H1 (cell line): ENCODE measurements at regions not wholly inside any gene's neighbourhood (a gene's known extent, or its start where the extent isn't known, plus 50 kb on each side); places are given as distances from the start of the nearest gene placed in this dataset.

Experiments used
- E2F6 ChIP-seq: IDR thresholded peaks from 2 replicates; pipeline ENCODE4 v1.6.1; 2012; ENCODE audit warnings: inconsistent platforms
- KDM5A ChIP-seq: fragments of 200-600 bp; IDR thresholded peaks from 2 replicates; pipeline ENCODE4 v1.7.1; 2012; ENCODE audit warnings: mild to moderate bottlenecking, low read length, inconsistent platforms, mixed read lengths
- MAFK ChIP-seq: IDR thresholded peaks from 2 replicates; pipeline ENCODE4 v1.6.1; 2012; ENCODE audit warnings: low read depth, mild to moderate bottlenecking, improper control_type of control experiment, low read length
- PHF8 ChIP-seq: fragments of 200-600 bp; sonication (generic); conservative IDR thresholded peaks from 2 replicates; pipeline ENCODE4 v1.7.1; 2012; ENCODE audit warnings: low read depth, mild to moderate bottlenecking, inconsistent platforms, low read length, moderate library complexity
- RFX5 ChIP-seq: IDR thresholded peaks from 2 replicates; pipeline ENCODE4 v1.6.1; 2011; ENCODE audit warnings: low read depth, low read length, improper control_type of control experiment, borderline replicate concordance
- SIN3A ChIP-seq, 2 experiments: IDR thresholded peaks in 1 of 2; conservative IDR thresholded peaks in 1 of 2; 2 replicates each; pipeline ENCODE4 v1.6.1; 2011 to 2012; ENCODE audit warnings: low read length in 2 of 2, improper control_type of control experiment in 1 of 2, low read depth in 1 of 2, mild to moderate bottlenecking in 1 of 2
- SIX5 ChIP-seq: IDR thresholded peaks from 2 replicates; pipeline ENCODE4 v1.6.1; 2011; ENCODE audit warnings: mild to moderate bottlenecking, low read depth, low read length
- TF ChIP-seq, protein P1 (sequence below): fragments of 300-600 bp; sonication (generic); IDR thresholded peaks from 2 replicates; pipeline ENCODE4 v1.7.1; 2012; ENCODE audit warnings: low read length, moderate library complexity, mild to moderate bottlenecking, inconsistent platforms; ENCODE audit not compliant: insufficient replicate concordance

DNA sequence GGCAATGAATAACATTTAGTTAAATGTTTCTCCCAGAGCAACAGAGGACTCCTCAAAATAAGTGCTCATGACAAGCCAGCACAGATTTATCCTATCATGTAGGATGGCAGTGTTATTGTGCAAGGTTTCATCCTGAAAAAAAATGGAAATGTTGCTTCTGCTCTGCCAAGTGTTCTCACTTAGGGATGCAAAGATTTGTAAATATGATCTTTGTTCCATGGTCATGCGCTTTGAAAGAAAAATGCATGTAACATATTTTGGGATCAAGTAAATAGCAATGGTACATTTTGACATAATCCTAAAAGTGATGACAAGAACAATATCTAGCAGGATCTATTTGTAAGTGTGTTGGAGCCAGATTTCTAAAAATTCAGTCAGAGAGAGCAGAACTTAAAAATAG lies 229.5 kb upstream of the CCDC150 start (continued):
- TF ChIP-seq, protein P1, sequence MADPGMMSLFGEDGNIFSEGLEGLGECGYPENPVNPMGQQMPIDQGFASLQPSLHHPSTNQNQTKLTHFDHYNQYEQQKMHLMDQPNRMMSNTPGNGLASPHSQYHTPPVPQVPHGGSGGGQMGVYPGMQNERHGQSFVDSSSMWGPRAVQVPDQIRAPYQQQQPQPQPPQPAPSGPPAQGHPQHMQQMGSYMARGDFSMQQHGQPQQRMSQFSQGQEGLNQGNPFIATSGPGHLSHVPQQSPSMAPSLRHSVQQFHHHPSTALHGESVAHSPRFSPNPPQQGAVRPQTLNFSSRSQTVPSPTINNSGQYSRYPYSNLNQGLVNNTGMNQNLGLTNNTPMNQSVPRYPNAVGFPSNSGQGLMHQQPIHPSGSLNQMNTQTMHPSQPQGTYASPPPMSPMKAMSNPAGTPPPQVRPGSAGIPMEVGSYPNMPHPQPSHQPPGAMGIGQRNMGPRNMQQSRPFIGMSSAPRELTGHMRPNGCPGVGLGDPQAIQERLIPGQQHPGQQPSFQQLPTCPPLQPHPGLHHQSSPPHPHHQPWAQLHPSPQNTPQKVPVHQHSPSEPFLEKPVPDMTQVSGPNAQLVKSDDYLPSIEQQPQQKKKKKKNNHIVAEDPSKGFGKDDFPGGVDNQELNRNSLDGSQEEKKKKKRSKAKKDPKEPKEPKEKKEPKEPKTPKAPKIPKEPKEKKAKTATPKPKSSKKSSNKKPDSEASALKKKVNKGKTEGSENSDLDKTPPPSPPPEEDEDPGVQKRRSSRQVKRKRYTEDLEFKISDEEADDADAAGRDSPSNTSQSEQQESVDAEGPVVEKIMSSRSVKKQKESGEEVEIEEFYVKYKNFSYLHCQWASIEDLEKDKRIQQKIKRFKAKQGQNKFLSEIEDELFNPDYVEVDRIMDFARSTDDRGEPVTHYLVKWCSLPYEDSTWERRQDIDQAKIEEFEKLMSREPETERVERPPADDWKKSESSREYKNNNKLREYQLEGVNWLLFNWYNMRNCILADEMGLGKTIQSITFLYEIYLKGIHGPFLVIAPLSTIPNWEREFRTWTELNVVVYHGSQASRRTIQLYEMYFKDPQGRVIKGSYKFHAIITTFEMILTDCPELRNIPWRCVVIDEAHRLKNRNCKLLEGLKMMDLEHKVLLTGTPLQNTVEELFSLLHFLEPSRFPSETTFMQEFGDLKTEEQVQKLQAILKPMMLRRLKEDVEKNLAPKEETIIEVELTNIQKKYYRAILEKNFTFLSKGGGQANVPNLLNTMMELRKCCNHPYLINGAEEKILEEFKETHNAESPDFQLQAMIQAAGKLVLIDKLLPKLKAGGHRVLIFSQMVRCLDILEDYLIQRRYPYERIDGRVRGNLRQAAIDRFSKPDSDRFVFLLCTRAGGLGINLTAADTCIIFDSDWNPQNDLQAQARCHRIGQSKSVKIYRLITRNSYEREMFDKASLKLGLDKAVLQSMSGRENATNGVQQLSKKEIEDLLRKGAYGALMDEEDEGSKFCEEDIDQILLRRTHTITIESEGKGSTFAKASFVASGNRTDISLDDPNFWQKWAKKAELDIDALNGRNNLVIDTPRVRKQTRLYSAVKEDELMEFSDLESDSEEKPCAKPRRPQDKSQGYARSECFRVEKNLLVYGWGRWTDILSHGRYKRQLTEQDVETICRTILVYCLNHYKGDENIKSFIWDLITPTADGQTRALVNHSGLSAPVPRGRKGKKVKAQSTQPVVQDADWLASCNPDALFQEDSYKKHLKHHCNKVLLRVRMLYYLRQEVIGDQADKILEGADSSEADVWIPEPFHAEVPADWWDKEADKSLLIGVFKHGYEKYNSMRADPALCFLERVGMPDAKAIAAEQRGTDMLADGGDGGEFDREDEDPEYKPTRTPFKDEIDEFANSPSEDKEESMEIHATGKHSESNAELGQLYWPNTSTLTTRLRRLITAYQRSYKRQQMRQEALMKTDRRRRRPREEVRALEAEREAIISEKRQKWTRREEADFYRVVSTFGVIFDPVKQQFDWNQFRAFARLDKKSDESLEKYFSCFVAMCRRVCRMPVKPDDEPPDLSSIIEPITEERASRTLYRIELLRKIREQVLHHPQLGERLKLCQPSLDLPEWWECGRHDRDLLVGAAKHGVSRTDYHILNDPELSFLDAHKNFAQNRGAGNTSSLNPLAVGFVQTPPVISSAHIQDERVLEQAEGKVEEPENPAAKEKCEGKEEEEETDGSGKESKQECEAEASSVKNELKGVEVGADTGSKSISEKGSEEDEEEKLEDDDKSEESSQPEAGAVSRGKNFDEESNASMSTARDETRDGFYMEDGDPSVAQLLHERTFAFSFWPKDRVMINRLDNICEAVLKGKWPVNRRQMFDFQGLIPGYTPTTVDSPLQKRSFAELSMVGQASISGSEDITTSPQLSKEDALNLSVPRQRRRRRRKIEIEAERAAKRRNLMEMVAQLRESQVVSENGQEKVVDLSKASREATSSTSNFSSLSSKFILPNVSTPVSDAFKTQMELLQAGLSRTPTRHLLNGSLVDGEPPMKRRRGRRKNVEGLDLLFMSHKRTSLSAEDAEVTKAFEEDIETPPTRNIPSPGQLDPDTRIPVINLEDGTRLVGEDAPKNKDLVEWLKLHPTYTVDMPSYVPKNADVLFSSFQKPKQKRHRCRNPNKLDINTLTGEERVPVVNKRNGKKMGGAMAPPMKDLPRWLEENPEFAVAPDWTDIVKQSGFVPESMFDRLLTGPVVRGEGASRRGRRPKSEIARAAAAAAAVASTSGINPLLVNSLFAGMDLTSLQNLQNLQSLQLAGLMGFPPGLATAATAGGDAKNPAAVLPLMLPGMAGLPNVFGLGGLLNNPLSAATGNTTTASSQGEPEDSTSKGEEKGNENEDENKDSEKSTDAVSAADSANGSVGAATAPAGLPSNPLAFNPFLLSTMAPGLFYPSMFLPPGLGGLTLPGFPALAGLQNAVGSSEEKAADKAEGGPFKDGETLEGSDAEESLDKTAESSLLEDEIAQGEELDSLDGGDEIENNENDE = no peak
- TF ChIP-seq RFX5 = no peak
- no peak for TF ChIP-seq KDM5A
- TF ChIP-seq E2F6 = no peak
- TF ChIP-seq SIN3A (conservative IDR thresholded peaks at IDR 0.05 in 1 of 2, IDR thresholded peaks at IDR 0.05 in 1 of 2; ENCODE audit: low read depth in 1 of 2, low read length in 2 of 2) = no peak
- no peak for TF ChIP-seq SIX5
- TF ChIP-seq PHF8 = no peak
- no peak for TF ChIP-seq MAFK
